GM19452 (cell line): ENCODE measurements at regions not wholly inside any gene's neighbourhood (a gene's known extent, or its start where the extent isn't known, plus 50 kb on each side); places are given as distances from the start of the nearest gene placed in this dataset.

Experiments
- ATAC-seq: cut with Tn5 transposase; IDR thresholded peaks from one replicate; pipeline ENCODE4 v1.9.1; 2021; ENCODE audit not compliant: unreplicated experiment

GRCh38 chr3:163018664-163019063 is 1522.1 kb downstream of the OTOL1 start:
- ATAC-seq, result no peak

GRCh38 chr3:163019260-163019659 is 1522.7 kb downstream of the OTOL1 start:
- ATAC-seq, result no peak

- ATAC-seq, result no peak
Measured at GRCh38 chr3:163033652-163034051, 1537.0 kb downstream of the OTOL1 start.

GRCh38 chr3:163039636-163040035 is 1543.0 kb downstream of the OTOL1 start:
- ATAC-seq, result no peak

- no peak for ATAC-seq
Measured at GRCh38 chr3:163043074-163043473, 1546.5 kb downstream of the OTOL1 start.

GRCh38 chr3:163045945-163046344 is 1549.3 kb downstream of the OTOL1 start:
- no peak for ATAC-seq

- ATAC-seq, result no peak
Measured at GRCh38 chr3:163048881-163049280, 1552.3 kb downstream of the OTOL1 start.

GRCh38 chr3:163056874-163057497 is 1560.4 kb downstream of the OTOL1 start:
- no peak for ATAC-seq

- ATAC-seq, result no peak
Measured at GRCh38 chr3:163058031-163058854, 1561.6 kb downstream of the OTOL1 start.

- no peak for ATAC-seq
Measured at GRCh38 chr3:163071713-163072112, 1575.1 kb downstream of the OTOL1 start.
